ENCODE measurements at regions not wholly inside any gene's neighbourhood (a gene's known extent, or its start where the extent isn't known, plus 50 kb on each side); places are given as distances from the start of the nearest gene placed in this dataset.

DNA sequence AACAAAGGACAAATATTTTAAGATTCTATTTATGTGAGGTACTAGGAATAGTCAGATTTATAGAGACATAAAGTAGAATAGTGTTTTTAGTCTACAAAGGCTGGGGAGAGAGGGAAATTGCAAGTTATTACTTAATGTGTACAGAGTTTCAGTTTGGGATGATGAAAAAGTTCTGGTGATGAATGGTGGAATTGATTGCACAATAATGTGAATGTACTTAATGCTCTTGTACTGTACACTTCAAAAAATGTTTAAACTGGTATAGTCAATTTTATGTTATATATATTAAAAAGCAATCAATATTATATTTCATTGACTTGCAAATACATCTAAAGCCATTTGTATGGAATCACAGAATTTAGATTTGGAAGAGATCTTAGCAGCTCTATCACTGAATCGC is 213.4 kb downstream of the PPP1R3A start:
- no peak overlapping the region for H3K4me3 Mint-ChIP-seq
- peaks cover 0 to 7% (median 2%) of the 10 kb centered on the region in 3 donors for H3K27me3 Mint-ChIP-seq (ENCODE audit: low read depth in 3 of 3)
- Histone ChIP-seq H2AFZ (ENCODE audit: insufficient read depth, low read depth, low read length, poor library complexity, severe bottlenecking) (no peak overlapping the region), H3K4me1 (ENCODE audit: control insufficient read depth in 1 of 2, insufficient read depth in 2 of 2, low read length in 2 of 2) (no peaks in the 10 kb centered on the region), H3K9me3 (replicated peaks in 1 of 2; ENCODE audit: control insufficient read depth in 1 of 2, insufficient read depth in 1 of 2, low read length in 2 of 2) (no peaks in the 10 kb centered on the region), H3K9ac (ENCODE audit: insufficient read depth, low read length, poor library complexity, severe bottlenecking) (no peak overlapping the region), H3K79me2 (ENCODE audit: insufficient read depth, low read length) (no peaks in the 10 kb centered on the region), H4K20me1 (ENCODE audit: insufficient read depth, low read length) (no peaks in the 10 kb centered on the region), H3K27ac (ENCODE audit: low read depth in 1 of 2, low read length in 2 of 2) (no peak overlapping the region), H3K4me2 (replicated peaks; ENCODE audit: extremely low read depth, low read length, poor library complexity, severe bottlenecking) (no peak overlapping the region), H3K27me3 (ENCODE audit: control insufficient read depth in 2 of 2, insufficient read depth in 2 of 2, low read length in 2 of 2) (no peaks in the 10 kb centered on the region), H3K4me3 (replicated peaks in 1 of 3; ENCODE audit: low read depth in 2 of 3, low read length in 3 of 3) (no peak overlapping the region), H3K36me3 (replicated peaks in 1 of 2; ENCODE audit: control insufficient read depth in 1 of 2, insufficient read depth in 2 of 2, low read length in 2 of 2) (no peaks in the 10 kb centered on the region)
- no peak overlapping the region for H3K27ac Mint-ChIP-seq
- intact Hi-C loops (cut with micrococcal nuclease), result no loop called here
- TF ChIP-seq, protein P1, sequence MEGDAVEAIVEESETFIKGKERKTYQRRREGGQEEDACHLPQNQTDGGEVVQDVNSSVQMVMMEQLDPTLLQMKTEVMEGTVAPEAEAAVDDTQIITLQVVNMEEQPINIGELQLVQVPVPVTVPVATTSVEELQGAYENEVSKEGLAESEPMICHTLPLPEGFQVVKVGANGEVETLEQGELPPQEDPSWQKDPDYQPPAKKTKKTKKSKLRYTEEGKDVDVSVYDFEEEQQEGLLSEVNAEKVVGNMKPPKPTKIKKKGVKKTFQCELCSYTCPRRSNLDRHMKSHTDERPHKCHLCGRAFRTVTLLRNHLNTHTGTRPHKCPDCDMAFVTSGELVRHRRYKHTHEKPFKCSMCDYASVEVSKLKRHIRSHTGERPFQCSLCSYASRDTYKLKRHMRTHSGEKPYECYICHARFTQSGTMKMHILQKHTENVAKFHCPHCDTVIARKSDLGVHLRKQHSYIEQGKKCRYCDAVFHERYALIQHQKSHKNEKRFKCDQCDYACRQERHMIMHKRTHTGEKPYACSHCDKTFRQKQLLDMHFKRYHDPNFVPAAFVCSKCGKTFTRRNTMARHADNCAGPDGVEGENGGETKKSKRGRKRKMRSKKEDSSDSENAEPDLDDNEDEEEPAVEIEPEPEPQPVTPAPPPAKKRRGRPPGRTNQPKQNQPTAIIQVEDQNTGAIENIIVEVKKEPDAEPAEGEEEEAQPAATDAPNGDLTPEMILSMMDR (IDR thresholded peaks at IDR 0.05), result no peak
- no peaks in the 10 kb centered on the region for H3K9me3 Mint-ChIP-seq
- no peak for DNase-seq
- no peaks in the 10 kb centered on the region for H3K36me3 Mint-ChIP-seq
- peaks cover 2% of the 10 kb centered on the region for H3K4me1 Mint-ChIP-seq
- WGBS (ENCODE audit: insufficient coverage), result no CpG with 5 or more reads among the region's 1 CpG

DNA sequence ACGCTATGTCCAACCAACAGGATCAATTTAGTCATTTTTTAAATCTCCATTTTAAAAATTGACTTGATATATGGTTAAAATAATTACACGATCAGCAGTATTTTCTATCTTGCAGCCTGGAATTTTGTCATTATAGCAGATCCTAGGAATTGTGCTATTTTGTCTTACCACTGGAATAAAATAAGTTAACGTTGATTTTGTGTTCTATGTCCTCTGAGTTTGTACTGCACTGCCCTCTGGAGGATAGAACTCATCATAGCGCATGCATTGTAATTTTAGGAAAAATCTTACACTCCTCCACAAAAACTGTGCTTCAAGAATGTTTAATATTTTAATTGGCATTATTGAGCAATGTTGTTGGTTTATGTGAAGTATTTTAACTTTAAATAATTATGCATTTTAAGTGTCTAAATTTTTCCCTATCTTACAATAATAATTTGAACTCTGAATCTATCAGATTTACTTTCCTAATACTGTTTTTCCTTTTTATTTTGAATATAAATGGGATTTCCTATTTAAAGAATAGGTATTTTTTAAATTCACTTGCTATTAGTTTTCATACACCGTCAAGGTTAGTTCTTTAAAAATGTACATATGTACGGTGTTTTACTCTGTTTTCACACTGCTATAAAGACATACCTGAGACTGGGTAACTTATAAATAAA is 220.1 kb downstream of the PPP1R3A start:
- TF ChIP-seq, protein P1 (IDR thresholded peaks at IDR 0.05), result peak; percentile 24
- Mint-ChIP-seq H3K4me3 (no peak overlapping the region), H3K9me3 (no peaks in the 10 kb centered on the region), H3K27me3 (ENCODE audit: low read depth in 3 of 3) (peaks cover 0 to 10% (median 0%) of the 10 kb centered on the region in 3 donors), H3K4me1 (no peaks in the 10 kb centered on the region), H3K36me3 (no peaks in the 10 kb centered on the region), H3K27ac (no peak overlapping the region)
- H4K20me1 ChIP-seq (ENCODE audit: insufficient read depth, low read length), result no peaks in the 10 kb centered on the region
- intact Hi-C loops (cut with micrococcal nuclease), result no loop called here
- no CpG with 5 or more reads among the region's 6 CpGs for WGBS (ENCODE audit: insufficient coverage)
- H3K4me1 ChIP-seq (ENCODE audit: control insufficient read depth in 1 of 2, insufficient read depth in 2 of 2, low read length in 2 of 2), result no peaks in the 10 kb centered on the region
- H3K9ac ChIP-seq (ENCODE audit: insufficient read depth, low read length, poor library complexity, severe bottlenecking), result no peak overlapping the region
- H3K79me2 ChIP-seq (ENCODE audit: insufficient read depth, low read length), result no peaks in the 10 kb centered on the region
- no peak overlapping the region for H2AFZ ChIP-seq (ENCODE audit: insufficient read depth, low read depth, low read length, poor library complexity, severe bottlenecking)
- no peaks in the 10 kb centered on the region for H3K36me3 ChIP-seq (replicated peaks in 1 of 2; ENCODE audit: control insufficient read depth in 1 of 2, insufficient read depth in 2 of 2, low read length in 2 of 2)
- H3K4me3 ChIP-seq (replicated peaks in 1 of 3; ENCODE audit: low read depth in 2 of 3, low read length in 3 of 3), result no peak overlapping the region
- DNase-seq, result no peak
- no peak overlapping the region for H3K4me2 ChIP-seq (replicated peaks; ENCODE audit: extremely low read depth, low read length, poor library complexity, severe bottlenecking)
- H3K27me3 ChIP-seq (ENCODE audit: control insufficient read depth in 2 of 2, insufficient read depth in 2 of 2, low read length in 2 of 2), result no peaks in the 10 kb centered on the region
- H3K9me3 ChIP-seq (replicated peaks in 1 of 2; ENCODE audit: control insufficient read depth in 1 of 2, insufficient read depth in 1 of 2, low read length in 2 of 2), result no peaks in the 10 kb centered on the region
- H3K27ac ChIP-seq (ENCODE audit: low read depth in 1 of 2, low read length in 2 of 2), result no peak overlapping the region

Data from CD14-positive monocyte (primary cell).